ENCODE measurements at regions not wholly inside any gene's neighbourhood (a gene's known extent, or its start where the extent isn't known, plus 50 kb on each side); places are given as distances from the start of the nearest gene placed in this dataset.

- no peaks in the 10 kb centered on the region for H4K20me1 ChIP-seq (ENCODE audit: control insufficient read depth, insufficient read depth, insufficient read length)
- H3K9ac ChIP-seq (ENCODE audit: extremely low read depth, insufficient read length, low read length): no peak overlapping the region
- no peak overlapping the region for H4K8ac ChIP-seq (replicated peaks; ENCODE audit: insufficient read length, low read depth, low read length)
- H2BK12ac ChIP-seq (ENCODE audit: insufficient read length, low read depth, low read length): no peak overlapping the region
- H2BK5ac ChIP-seq (ENCODE audit: insufficient read length, low read length): no peak overlapping the region
- no peak overlapping the region for H2AK5ac ChIP-seq (ENCODE audit: insufficient read length, low read length)
- H3K4me2 ChIP-seq (ENCODE audit: insufficient read depth, insufficient read length, low read length): no peak overlapping the region
- TF ChIP-seq CTCF (conservative IDR thresholded peaks at IDR 0.05): no peak
- no peak overlapping the region for H3K4me3 Mint-ChIP-seq
- no peaks in the 10 kb centered on the region for H3K9me3 ChIP-seq (ENCODE audit: control insufficient read depth, low read depth, low read length)
- H3K23me2 ChIP-seq (ENCODE audit: insufficient read length, low read depth, low read length, poor library complexity, severe bottlenecking): no peaks in the 10 kb centered on the region
- H3K79me1 ChIP-seq (ENCODE audit: insufficient read depth, low read depth, low read length, poor library complexity, severe bottlenecking): no peaks in the 10 kb centered on the region
- no peak overlapping the region for H2AFZ ChIP-seq (ENCODE audit: low read length)
- no peak for DNase-seq
- H3K14ac ChIP-seq (ENCODE audit: insufficient read depth, low read length): no peak overlapping the region
- no peak overlapping the region for H3T11ph ChIP-seq (ENCODE audit: low read length)
- H2BK20ac ChIP-seq (ENCODE audit: low read depth, low read length, poor library complexity, severe bottlenecking): no peak overlapping the region
- no peak overlapping the region for H3K27ac ChIP-seq (ENCODE audit: insufficient read length, low read depth, low read length)
- H3K4ac ChIP-seq (ENCODE audit: low read depth, low read length): no peak overlapping the region
- H4K91ac ChIP-seq (ENCODE audit: insufficient read length, low read depth, low read length): no peak overlapping the region
- H3K79me2 ChIP-seq (ENCODE audit: insufficient read depth, low read length): no peaks in the 10 kb centered on the region
- H3K9me3 Mint-ChIP-seq: no peaks in the 10 kb centered on the region; a peak in 4 of 5 replicates
- no peak overlapping the region for H3K18ac ChIP-seq (ENCODE audit: insufficient read length, low read depth, low read length)
- H2BK15ac ChIP-seq (ENCODE audit: low read depth, low read length): no peak overlapping the region
- no peaks in the 10 kb centered on the region for H3K27me3 ChIP-seq (ENCODE audit: insufficient read depth, low read length)
- H3K4me1 Mint-ChIP-seq: peaks cover 27 to 33% of the 10 kb centered on the region in 2 experiments
- no peak overlapping the region for H4K5ac ChIP-seq (ENCODE audit: insufficient read length, low read depth, low read length)
- no peak overlapping the region for H3K23ac ChIP-seq (ENCODE audit: insufficient read length, low read depth, low read length)
- H3K27me3 Mint-ChIP-seq (ENCODE audit: low read depth): no peaks in the 10 kb centered on the region; the same call in 1 of the 2 replicates
- no peak overlapping the region for H2BK120ac ChIP-seq (ENCODE audit: low read depth, low read length, poor library complexity, severe bottlenecking)
- WGBS (ENCODE audit: extremely low coverage, insufficient read length, low lambda C conversion rate): no CpG with 5 or more reads among the region's 10 CpGs
- no peaks in the 10 kb centered on the region; the same call in 1 of the 2 replicates for H3K4me1 ChIP-seq (ENCODE audit: insufficient read depth, low read length)
- peak overlapping the region in 1 of 3 experiments; percentile 16; a peak in 1 of 7 replicates for H3K27ac Mint-ChIP-seq
- H3K36me3 Mint-ChIP-seq (ENCODE audit: insufficient read depth in 1 of 3, low read depth in 3 of 3): peaks cover 0 to 6% (median 0%) of the 10 kb centered on the region in 3 experiments; a peak in 1 of 7 replicates
- H3K56ac ChIP-seq (ENCODE audit: insufficient read length, low read depth, low read length): no peak overlapping the region
Measured at GRCh38 chr21:40936771-40937261, 89.9 kb upstream of the DSCAM start.

Measured in H9 (cell line).